ENCODE measurements at regions not wholly inside any gene's neighbourhood (a gene's known extent, or its start where the extent isn't known, plus 50 kb on each side); places are given as distances from the start of the nearest gene placed in this dataset.

- DNase-seq = no peak
- Histone ChIP-seq H3K9me3 (ENCODE audit: severe bottlenecking) (peaks cover 5% of the 10 kb centered on the region), H3K4me3 (ENCODE audit: low read depth, low read length) (no peak overlapping the region), H3K27ac (no peak overlapping the region), H3K27me3 (ENCODE audit: insufficient read depth, low read depth, severe bottlenecking) (no peaks in the 10 kb centered on the region), H3K36me3 (no peaks in the 10 kb centered on the region)
- TF ChIP-seq, protein P1, sequence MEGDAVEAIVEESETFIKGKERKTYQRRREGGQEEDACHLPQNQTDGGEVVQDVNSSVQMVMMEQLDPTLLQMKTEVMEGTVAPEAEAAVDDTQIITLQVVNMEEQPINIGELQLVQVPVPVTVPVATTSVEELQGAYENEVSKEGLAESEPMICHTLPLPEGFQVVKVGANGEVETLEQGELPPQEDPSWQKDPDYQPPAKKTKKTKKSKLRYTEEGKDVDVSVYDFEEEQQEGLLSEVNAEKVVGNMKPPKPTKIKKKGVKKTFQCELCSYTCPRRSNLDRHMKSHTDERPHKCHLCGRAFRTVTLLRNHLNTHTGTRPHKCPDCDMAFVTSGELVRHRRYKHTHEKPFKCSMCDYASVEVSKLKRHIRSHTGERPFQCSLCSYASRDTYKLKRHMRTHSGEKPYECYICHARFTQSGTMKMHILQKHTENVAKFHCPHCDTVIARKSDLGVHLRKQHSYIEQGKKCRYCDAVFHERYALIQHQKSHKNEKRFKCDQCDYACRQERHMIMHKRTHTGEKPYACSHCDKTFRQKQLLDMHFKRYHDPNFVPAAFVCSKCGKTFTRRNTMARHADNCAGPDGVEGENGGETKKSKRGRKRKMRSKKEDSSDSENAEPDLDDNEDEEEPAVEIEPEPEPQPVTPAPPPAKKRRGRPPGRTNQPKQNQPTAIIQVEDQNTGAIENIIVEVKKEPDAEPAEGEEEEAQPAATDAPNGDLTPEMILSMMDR (IDR thresholded peaks at IDR 0.05; ENCODE audit: low read depth, low read length) = no peak
These were observed 1091.9 kb upstream of the RAG2 start for GRCh38 chr11:37689951-37690350.

GRCh38 chr11:37688456-37688855, 1090.4 kb upstream of the RAG2 start:
- Histone ChIP-seq H3K27me3 (ENCODE audit: insufficient read depth, low read depth, severe bottlenecking) (no peaks in the 10 kb centered on the region), H3K36me3 (no peaks in the 10 kb centered on the region)

DNA sequence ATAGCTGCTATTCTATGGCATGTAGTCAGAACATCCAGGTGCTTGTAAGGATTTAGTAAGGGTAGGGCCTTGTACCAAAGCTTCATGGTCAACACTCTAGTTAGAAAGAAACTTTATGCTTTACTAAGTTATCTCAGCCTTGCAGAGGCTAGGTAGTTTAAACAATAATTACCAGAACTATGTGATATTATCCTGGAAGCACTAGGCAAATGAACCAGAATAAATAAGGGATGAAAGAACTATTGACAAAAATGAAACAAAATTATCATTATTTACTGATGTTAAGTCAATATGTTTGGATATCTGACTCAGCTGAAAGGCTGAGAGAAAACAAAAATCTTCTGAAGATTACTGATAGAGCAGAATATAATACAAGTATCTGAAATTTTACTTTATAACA, 1089.1 kb upstream of the RAG2 start:
- no peaks in the 10 kb centered on the region for H3K9me3 ChIP-seq (ENCODE audit: severe bottlenecking)

More at GRCh38 chr11:37688456-37688855, 1090.4 kb upstream of the RAG2 start:
- TF ChIP-seq, protein P1 (IDR thresholded peaks at IDR 0.05; ENCODE audit: low read depth, low read length) = no peak
- Histone ChIP-seq H3K27ac (no peak overlapping the region), H3K4me3 (ENCODE audit: low read depth, low read length) (no peak overlapping the region), H3K9me3 (ENCODE audit: severe bottlenecking) (no peaks in the 10 kb centered on the region)
- no peak for DNase-seq

DNA sequence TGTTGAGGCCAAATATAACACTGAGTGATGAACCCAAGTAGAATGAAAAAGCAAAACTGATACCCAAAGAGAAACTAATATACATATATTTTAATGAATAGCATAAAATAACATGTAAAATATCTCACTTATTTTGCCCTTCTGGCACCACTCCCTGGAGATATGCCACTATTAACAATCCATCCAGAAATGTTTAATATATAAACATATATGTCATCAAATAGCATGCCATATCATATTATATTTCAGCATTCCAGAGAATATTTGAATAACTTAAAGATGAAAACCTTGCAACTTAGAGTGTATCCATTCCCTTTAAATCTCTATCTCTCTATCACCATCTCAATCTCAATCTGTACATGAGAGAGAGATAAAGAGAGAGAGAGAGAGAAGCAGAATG, 1073.3 kb upstream of the RAG2 start:
- Histone ChIP-seq H3K27me3 (ENCODE audit: insufficient read depth, low read depth, severe bottlenecking) (no peaks in the 10 kb centered on the region), H3K27ac (no peak overlapping the region), H3K9me3 (ENCODE audit: severe bottlenecking) (no peaks in the 10 kb centered on the region), H3K36me3 (no peaks in the 10 kb centered on the region), H3K4me3 (ENCODE audit: low read depth, low read length) (no peak overlapping the region)
- TF ChIP-seq, protein P1 (IDR thresholded peaks at IDR 0.05; ENCODE audit: low read depth, low read length) = no peak
- no peak for DNase-seq

More for the DNA sequence above, 1089.1 kb upstream of the RAG2 start:
- no peak overlapping the region for H3K4me3 ChIP-seq (ENCODE audit: low read depth, low read length)
- no peak for DNase-seq
- TF ChIP-seq, protein P1 (IDR thresholded peaks at IDR 0.05; ENCODE audit: low read depth, low read length) = no peak
- no peaks in the 10 kb centered on the region for H3K36me3 ChIP-seq
- H3K27me3 ChIP-seq (ENCODE audit: insufficient read depth, low read depth, severe bottlenecking) = no peaks in the 10 kb centered on the region
- H3K27ac ChIP-seq = no peak overlapping the region

DNA sequence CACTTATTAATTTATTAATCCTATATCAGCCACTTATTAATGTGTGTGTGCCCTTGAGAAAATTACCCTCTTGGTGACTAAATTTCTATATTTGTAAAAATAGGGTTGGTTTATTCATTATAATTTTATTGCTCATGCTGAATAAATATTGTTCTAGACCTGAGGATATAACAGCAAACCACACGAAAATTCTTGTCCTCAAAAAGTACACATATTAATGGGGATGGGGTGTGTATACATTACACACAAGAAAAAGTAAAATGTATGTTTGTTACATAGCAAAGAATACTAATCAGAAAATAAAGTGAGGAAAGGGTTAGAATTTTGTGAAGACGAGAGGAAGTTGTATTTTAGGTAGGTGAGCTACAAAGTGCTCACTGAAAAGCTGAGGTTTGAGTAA, 1068.9 kb upstream of the RAG2 start:
- Histone ChIP-seq H3K27me3 (ENCODE audit: insufficient read depth, low read depth, severe bottlenecking) (no peaks in the 10 kb centered on the region), H3K9me3 (ENCODE audit: severe bottlenecking) (no peaks in the 10 kb centered on the region), H3K4me3 (ENCODE audit: low read depth, low read length) (no peak overlapping the region), H3K27ac (no peak overlapping the region), H3K36me3 (no peaks in the 10 kb centered on the region)
- TF ChIP-seq, protein P1 (IDR thresholded peaks at IDR 0.05; ENCODE audit: low read depth, low read length) = no peak
- no peak for DNase-seq

GRCh38 chr11:37657645-37658044, 1059.6 kb upstream of the RAG2 start:
- no peak overlapping the region for H3K27ac ChIP-seq
- TF ChIP-seq, protein P1 (IDR thresholded peaks at IDR 0.05; ENCODE audit: low read depth, low read length) = peak; percentile 48
- DNase-seq = no peak

More at GRCh38 chr11:37657645-37658044, 1059.6 kb upstream of the RAG2 start:
- H3K9me3 ChIP-seq (ENCODE audit: severe bottlenecking) = no peaks in the 10 kb centered on the region
- no peak overlapping the region for H3K4me3 ChIP-seq (ENCODE audit: low read depth, low read length)
- H3K36me3 ChIP-seq = no peaks in the 10 kb centered on the region
- no peaks in the 10 kb centered on the region for H3K27me3 ChIP-seq (ENCODE audit: insufficient read depth, low read depth, severe bottlenecking)
